DND-41 (cell line): ENCODE measurements at regions not wholly inside any gene's neighbourhood (a gene's known extent, or its start where the extent isn't known, plus 50 kb on each side); places are given as distances from the start of the nearest gene placed in this dataset.

ENCODE experiments used
- ATAC-seq: fragments of 200-7000 bp; cut with Tn5 transposase; 3 replicates; pipeline ENCODE4 v1.9.1; 2021; ENCODE audit warnings: low read depth; ENCODE audit not compliant: insufficient read depth
- DNase-seq: peaks from one replicate; pipeline ENCODE4 v3.0.0-alpha.2; 2020
- H2AFZ ChIP-seq: 2 replicates; pipeline ENCODE4 v1.6.0; 2012; ENCODE audit warnings: low read depth, low read length
- H3K27ac ChIP-seq: 2 replicates; pipeline ENCODE4 v1.5.1; 2012; ENCODE audit warnings: low read length, inconsistent platforms
- H3K27me3 ChIP-seq: fragments of 200-600 bp; sonication (generic); 2 replicates; pipeline ENCODE4 v1.6.0; 2012; ENCODE audit warnings: low read length, mild to moderate bottlenecking, inconsistent platforms; ENCODE audit not compliant: insufficient read depth, poor library complexity
- H3K36me3 ChIP-seq: 2 replicates; pipeline ENCODE4 v1.5.1; 2012; ENCODE audit warnings: low read length, inconsistent platforms; ENCODE audit not compliant: insufficient read depth
- H3K4me1 ChIP-seq: 2 replicates; pipeline ENCODE4 v1.5.1; 2012; ENCODE audit warnings: mild to moderate bottlenecking, low read length; ENCODE audit not compliant: insufficient read depth
- H3K4me2 ChIP-seq: 2 replicates; pipeline ENCODE4 v1.6.0; 2012; ENCODE audit warnings: mild to moderate bottlenecking, moderate library complexity, low read length, inconsistent platforms; ENCODE audit not compliant: insufficient read depth
- H3K4me3 ChIP-seq, 2 experiments: fragments of 200-600 bp in 1 of 2; shearing (Covaris generic) in 1 of 2; 2 replicates each; pipeline ENCODE4 v1.5.1; 2012 to 2016; ENCODE audit warnings: inconsistent platforms in 2 of 2, low read length in 2 of 2, mild to moderate bottlenecking in 2 of 2, low read depth in 1 of 2, moderate library complexity in 1 of 2
- H3K79me2 ChIP-seq: 2 replicates; pipeline ENCODE4 v1.6.0; 2012; ENCODE audit warnings: low read length, inconsistent platforms; ENCODE audit not compliant: insufficient read depth
- H3K9ac ChIP-seq: 2 replicates; pipeline ENCODE4 v1.6.0; 2012; ENCODE audit warnings: low read depth, mild to moderate bottlenecking, inconsistent platforms, low read length, moderate library complexity
- H3K9me3 ChIP-seq: 2 replicates; pipeline ENCODE4 v1.5.1; 2012; ENCODE audit warnings: low read length, moderate library complexity, mild to moderate bottlenecking, inconsistent platforms; ENCODE audit not compliant: insufficient read depth, severe bottlenecking
- H4K20me1 ChIP-seq: 2 replicates; pipeline ENCODE4 v1.6.0; 2012; ENCODE audit warnings: low read length; ENCODE audit not compliant: insufficient read depth
- EZH2 ChIP-seq: IDR thresholded peaks from 3 replicates; pipeline ENCODE4 v1.6.1; 2012; ENCODE audit warnings: borderline replicate concordance, low read depth, mild to moderate bottlenecking, moderate library complexity, low read length, inconsistent platforms; ENCODE audit not compliant: severe bottlenecking
- TF ChIP-seq, protein P1 (sequence below): IDR thresholded peaks from 2 replicates; pipeline ENCODE4 v1.5.1; 2012; ENCODE audit warnings: borderline replicate concordance, low read length, moderate library complexity, mild to moderate bottlenecking; ENCODE audit not compliant: poor library complexity, severe bottlenecking; ENCODE audit errors: extremely low read depth

DNA sequence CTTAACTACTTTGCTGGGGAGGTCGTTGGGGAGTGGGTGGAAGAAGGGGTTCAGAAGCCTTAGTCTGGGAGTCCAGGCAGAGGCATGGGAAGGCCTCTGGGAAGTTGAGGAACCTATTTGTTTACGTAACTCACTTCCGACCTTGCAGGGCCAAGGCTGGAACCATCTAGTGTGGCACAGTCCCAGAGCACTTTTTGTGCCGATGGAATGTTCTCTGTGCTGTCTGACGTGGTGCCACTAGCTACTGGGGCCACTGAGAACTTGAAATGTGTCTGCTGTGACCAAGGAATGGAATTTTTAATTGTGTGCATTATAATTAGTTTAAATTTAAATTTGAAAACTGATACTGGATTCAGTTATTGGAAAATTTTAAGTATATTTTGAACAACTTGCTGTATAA lies 139.7 kb downstream of the FAM161A start:
- Histone ChIP-seq H2AFZ (no peak overlapping the region), H3K27ac (no peak overlapping the region), H3K27me3 (peaks cover 4% of the 10 kb centered on the region), H4K20me1 (no peaks in the 10 kb centered on the region), H3K9ac (no peak overlapping the region), H3K4me3 (no peak overlapping the region), H3K4me2 (no peak overlapping the region), H3K9me3 (no peaks in the 10 kb centered on the region), H3K36me3 (no peaks in the 10 kb centered on the region), H3K4me1 (no peaks in the 10 kb centered on the region), H3K79me2 (no peaks in the 10 kb centered on the region)
- TF ChIP-seq, protein P1, sequence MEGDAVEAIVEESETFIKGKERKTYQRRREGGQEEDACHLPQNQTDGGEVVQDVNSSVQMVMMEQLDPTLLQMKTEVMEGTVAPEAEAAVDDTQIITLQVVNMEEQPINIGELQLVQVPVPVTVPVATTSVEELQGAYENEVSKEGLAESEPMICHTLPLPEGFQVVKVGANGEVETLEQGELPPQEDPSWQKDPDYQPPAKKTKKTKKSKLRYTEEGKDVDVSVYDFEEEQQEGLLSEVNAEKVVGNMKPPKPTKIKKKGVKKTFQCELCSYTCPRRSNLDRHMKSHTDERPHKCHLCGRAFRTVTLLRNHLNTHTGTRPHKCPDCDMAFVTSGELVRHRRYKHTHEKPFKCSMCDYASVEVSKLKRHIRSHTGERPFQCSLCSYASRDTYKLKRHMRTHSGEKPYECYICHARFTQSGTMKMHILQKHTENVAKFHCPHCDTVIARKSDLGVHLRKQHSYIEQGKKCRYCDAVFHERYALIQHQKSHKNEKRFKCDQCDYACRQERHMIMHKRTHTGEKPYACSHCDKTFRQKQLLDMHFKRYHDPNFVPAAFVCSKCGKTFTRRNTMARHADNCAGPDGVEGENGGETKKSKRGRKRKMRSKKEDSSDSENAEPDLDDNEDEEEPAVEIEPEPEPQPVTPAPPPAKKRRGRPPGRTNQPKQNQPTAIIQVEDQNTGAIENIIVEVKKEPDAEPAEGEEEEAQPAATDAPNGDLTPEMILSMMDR, result no peak
- TF ChIP-seq EZH2, result no peak
- ATAC-seq, result no peak
- no peak for DNase-seq

DNA sequence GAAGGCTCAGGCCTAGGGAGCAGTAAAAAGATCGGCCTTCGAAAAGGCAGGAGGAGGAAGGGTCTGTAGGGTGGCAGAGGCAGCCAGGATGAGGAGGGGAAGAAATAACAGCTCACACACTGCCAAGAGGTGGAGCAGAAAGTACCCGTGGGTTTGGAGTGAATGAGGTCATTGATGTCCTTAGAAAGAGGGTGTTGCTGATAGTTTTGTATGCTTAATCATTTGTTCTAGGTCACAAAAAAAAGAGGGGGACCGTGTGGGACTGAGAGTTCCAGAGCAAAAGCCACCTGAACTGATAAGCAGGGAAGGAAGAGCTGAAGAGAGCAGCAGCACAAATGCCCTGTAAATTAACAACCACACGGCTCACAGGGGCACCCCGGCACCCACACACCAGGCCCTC lies 140.4 kb downstream of the FAM161A start:
- Histone ChIP-seq H3K36me3 (no peaks in the 10 kb centered on the region), H2AFZ (no peak overlapping the region), H4K20me1 (no peaks in the 10 kb centered on the region), H3K27me3 (peaks cover 4% of the 10 kb centered on the region), H3K9ac (no peak overlapping the region), H3K4me3 (no peak overlapping the region), H3K27ac (no peak overlapping the region), H3K4me1 (no peaks in the 10 kb centered on the region), H3K79me2 (no peaks in the 10 kb centered on the region), H3K4me2 (no peak overlapping the region), H3K9me3 (no peaks in the 10 kb centered on the region)
- TF ChIP-seq, protein P1, result no peak
- no peak for TF ChIP-seq EZH2
- DNase-seq (no peak), ATAC-seq (no peak)

DNA sequence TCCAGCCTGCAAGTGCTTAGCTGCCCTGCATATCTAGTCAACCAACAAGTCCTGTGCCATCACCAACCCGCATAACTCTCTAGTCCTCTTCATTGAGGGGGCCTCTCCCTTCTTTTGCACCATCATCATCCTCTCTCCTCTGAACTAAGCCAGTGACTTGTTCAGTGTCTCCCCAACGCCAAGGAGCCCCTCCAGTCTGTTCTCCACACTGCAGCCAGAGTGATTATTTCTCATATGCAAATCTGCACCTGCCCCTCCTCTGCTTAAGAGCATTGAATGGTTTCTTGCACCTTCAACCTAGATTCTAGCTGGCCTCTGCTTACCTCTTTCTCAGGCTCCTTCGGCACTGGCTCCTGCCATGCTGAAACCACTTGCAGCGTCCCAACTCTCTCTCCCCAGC lies 141.8 kb downstream of the FAM161A start:
- Histone ChIP-seq H3K79me2 (no peaks in the 10 kb centered on the region), H3K36me3 (no peaks in the 10 kb centered on the region), H3K9me3 (no peaks in the 10 kb centered on the region), H3K4me2 (no peak overlapping the region), H3K27ac (no peak overlapping the region), H3K9ac (no peak overlapping the region), H3K4me1 (no peaks in the 10 kb centered on the region), H4K20me1 (no peaks in the 10 kb centered on the region), H3K4me3 (no peak overlapping the region), H3K27me3 (peaks cover 4% of the 10 kb centered on the region), H2AFZ (no peak overlapping the region; the same call in 1 of the 2 replicates)
- TF ChIP-seq EZH2, result no peak
- TF ChIP-seq, protein P1, result no peak
- ATAC-seq (no peak), DNase-seq (no peak)

DNA sequence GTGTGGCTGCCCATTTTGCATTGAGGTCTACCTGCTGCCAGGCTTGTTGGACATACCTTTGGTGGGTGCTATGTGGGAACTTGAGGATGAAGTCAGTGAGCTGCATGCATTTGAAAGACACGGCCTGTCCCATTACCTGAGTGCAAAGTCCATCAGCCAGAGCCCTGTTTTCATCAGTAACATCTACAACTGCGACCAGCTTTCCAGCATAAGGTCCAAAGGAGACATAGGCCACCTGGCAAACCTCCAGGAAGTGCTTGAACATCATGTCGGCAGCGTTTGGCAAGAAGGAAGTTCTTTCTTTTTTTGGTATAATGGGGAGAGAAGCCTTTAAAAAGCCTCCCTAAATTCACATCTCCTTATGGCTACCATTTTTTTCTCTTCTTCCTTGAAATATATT lies 143.1 kb downstream of the FAM161A start:
- Histone ChIP-seq H3K9ac (no peak overlapping the region), H3K36me3 (no peaks in the 10 kb centered on the region), H3K27me3 (peaks cover 4% of the 10 kb centered on the region), H3K27ac (no peak overlapping the region), H3K4me3 (no peak overlapping the region), H3K9me3 (no peaks in the 10 kb centered on the region), H2AFZ (no peak overlapping the region), H3K79me2 (no peaks in the 10 kb centered on the region), H3K4me1 (no peaks in the 10 kb centered on the region), H3K4me2 (no peak overlapping the region), H4K20me1 (no peaks in the 10 kb centered on the region)
- DNase-seq, result no peak
- no peak for TF ChIP-seq EZH2
- TF ChIP-seq, protein P1, result no peak
- ATAC-seq, result no peak
